ENCODE measurements at regions not wholly inside any gene's neighbourhood (a gene's known extent, or its start where the extent isn't known, plus 50 kb on each side); places are given as distances from the start of the nearest gene placed in this dataset.

- no peak for DNase-seq (ENCODE audit: low spot score)
- intact Hi-C loops (cut with micrococcal nuclease; ENCODE audit: unreplicated experiment) = no loop called here
- CTCF ChIA-PET = no interaction called here
These were observed 258.3 kb downstream of the SNX13 start for GRCh38 chr7:17681965-17682364.

DNA sequence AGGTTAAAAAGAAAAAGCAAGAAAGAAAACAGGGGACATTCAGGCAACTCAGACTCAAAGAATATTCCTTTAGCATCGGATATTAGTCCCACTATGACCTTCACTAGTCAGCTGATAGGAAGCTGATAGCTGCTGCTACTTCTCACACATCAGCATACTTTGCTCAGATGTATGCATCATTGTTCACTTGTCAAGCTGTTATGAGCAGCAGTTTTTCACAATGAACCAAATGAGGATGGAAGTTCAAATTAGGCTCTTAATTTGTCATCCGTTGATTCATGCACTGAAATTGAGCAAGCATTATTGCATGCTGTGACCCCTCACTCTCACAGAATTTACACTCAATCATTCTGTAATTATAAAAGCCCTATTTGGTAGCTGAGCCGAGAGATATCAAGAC lies 257.7 kb downstream of the SNX13 start:
- Histone ChIP-seq H3K27me3 (replicated peaks; ENCODE audit: insufficient read depth, low read depth, low read length, poor library complexity) (no peaks in the 10 kb centered on the region), H3K27ac (ENCODE audit: low read depth, low read length, poor library complexity, severe bottlenecking) (no peak overlapping the region), H3K4me1 (ENCODE audit: insufficient read depth, low read length, poor library complexity, severe bottlenecking) (no peaks in the 10 kb centered on the region), H3K36me3 (ENCODE audit: insufficient read depth, low read length, poor library complexity, severe bottlenecking) (no peaks in the 10 kb centered on the region), H3K9me3 (ENCODE audit: low read depth, low read length, poor library complexity, severe bottlenecking) (no peaks in the 10 kb centered on the region), H3K4me3 (ENCODE audit: low read depth, low read length, poor library complexity, severe bottlenecking) (no peak overlapping the region)
- DNase-seq (ENCODE audit: low spot score) = no peak
- POLR2A ChIA-PET (ENCODE audit: low non-redundant PET) = no interaction called here
- intact Hi-C loops (cut with micrococcal nuclease; ENCODE audit: unreplicated experiment) = no loop called here
- CTCF ChIA-PET = no interaction called here
- no peak for TF ChIP-seq EZH2 (IDR thresholded peaks at IDR 0.05; ENCODE audit: borderline replicate concordance, low read depth, low read length, poor library complexity, severe bottlenecking)
- TF ChIP-seq, protein P1, sequence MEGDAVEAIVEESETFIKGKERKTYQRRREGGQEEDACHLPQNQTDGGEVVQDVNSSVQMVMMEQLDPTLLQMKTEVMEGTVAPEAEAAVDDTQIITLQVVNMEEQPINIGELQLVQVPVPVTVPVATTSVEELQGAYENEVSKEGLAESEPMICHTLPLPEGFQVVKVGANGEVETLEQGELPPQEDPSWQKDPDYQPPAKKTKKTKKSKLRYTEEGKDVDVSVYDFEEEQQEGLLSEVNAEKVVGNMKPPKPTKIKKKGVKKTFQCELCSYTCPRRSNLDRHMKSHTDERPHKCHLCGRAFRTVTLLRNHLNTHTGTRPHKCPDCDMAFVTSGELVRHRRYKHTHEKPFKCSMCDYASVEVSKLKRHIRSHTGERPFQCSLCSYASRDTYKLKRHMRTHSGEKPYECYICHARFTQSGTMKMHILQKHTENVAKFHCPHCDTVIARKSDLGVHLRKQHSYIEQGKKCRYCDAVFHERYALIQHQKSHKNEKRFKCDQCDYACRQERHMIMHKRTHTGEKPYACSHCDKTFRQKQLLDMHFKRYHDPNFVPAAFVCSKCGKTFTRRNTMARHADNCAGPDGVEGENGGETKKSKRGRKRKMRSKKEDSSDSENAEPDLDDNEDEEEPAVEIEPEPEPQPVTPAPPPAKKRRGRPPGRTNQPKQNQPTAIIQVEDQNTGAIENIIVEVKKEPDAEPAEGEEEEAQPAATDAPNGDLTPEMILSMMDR (conservative IDR thresholded peaks at IDR 0.05; ENCODE audit: low read depth, low read length) = no peak
- BruUV-seq (replicated peaks) = no TSS peak

More at GRCh38 chr7:17681965-17682364, 258.3 kb downstream of the SNX13 start:
- no peak overlapping the region for H3K27ac ChIP-seq (ENCODE audit: low read depth, low read length, poor library complexity, severe bottlenecking)
- no peaks in the 10 kb centered on the region for H3K9me3 ChIP-seq (ENCODE audit: low read depth, low read length, poor library complexity, severe bottlenecking)
- H3K27me3 ChIP-seq (replicated peaks; ENCODE audit: insufficient read depth, low read depth, low read length, poor library complexity) = no peaks in the 10 kb centered on the region
- H3K4me1 ChIP-seq (ENCODE audit: insufficient read depth, low read length, poor library complexity, severe bottlenecking) = no peaks in the 10 kb centered on the region
- no TSS peak for BruUV-seq (replicated peaks)
- POLR2A ChIA-PET (ENCODE audit: low non-redundant PET) = no interaction called here
- H3K4me3 ChIP-seq (ENCODE audit: low read depth, low read length, poor library complexity, severe bottlenecking) = no peak overlapping the region
- H3K36me3 ChIP-seq (ENCODE audit: insufficient read depth, low read length, poor library complexity, severe bottlenecking) = no peaks in the 10 kb centered on the region
- TF ChIP-seq, protein P1 (conservative IDR thresholded peaks at IDR 0.05; ENCODE audit: low read depth, low read length) = no peak
- no peak for TF ChIP-seq EZH2 (IDR thresholded peaks at IDR 0.05; ENCODE audit: borderline replicate concordance, low read depth, low read length, poor library complexity, severe bottlenecking)

DNA sequence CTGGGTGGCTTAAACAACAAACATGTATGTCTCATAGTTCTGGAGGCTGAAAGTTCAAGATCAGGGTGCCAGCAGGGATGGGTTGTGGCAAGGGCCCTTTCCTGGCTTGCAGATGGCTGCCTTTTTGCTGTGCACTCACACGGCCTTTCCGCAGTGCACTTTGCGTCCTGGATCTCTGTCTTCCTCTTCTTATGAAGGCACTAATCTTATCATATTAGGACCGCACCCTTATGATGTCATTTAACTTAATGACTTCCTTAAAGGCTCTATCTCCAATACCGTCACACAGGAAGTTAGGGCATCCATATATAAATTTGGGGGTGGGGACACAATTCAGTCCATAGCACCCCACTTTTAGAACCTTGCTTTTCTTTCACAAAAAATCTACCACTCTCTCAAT lies 255.2 kb downstream of the SNX13 start:
- no peaks in the 10 kb centered on the region for H3K27me3 ChIP-seq (replicated peaks; ENCODE audit: insufficient read depth, low read depth, low read length, poor library complexity)
- TF ChIP-seq EZH2 (IDR thresholded peaks at IDR 0.05; ENCODE audit: borderline replicate concordance, low read depth, low read length, poor library complexity, severe bottlenecking) = no peak
- TF ChIP-seq, protein P1 (conservative IDR thresholded peaks at IDR 0.05; ENCODE audit: low read depth, low read length) = no peak
- H3K4me1 ChIP-seq (ENCODE audit: insufficient read depth, low read length, poor library complexity, severe bottlenecking) = no peaks in the 10 kb centered on the region
- POLR2A ChIA-PET (ENCODE audit: low non-redundant PET) = no interaction called here
- CTCF ChIA-PET = no interaction called here
- no peaks in the 10 kb centered on the region for H3K36me3 ChIP-seq (ENCODE audit: insufficient read depth, low read length, poor library complexity, severe bottlenecking)
- no peaks in the 10 kb centered on the region for H3K9me3 ChIP-seq (ENCODE audit: low read depth, low read length, poor library complexity, severe bottlenecking)
- no peak overlapping the region for H3K27ac ChIP-seq (ENCODE audit: low read depth, low read length, poor library complexity, severe bottlenecking)
- DNase-seq (ENCODE audit: low spot score) = no peak
- no TSS peak for BruUV-seq (replicated peaks)
- intact Hi-C loops (cut with micrococcal nuclease; ENCODE audit: unreplicated experiment) = no loop called here
- H3K4me3 ChIP-seq (ENCODE audit: low read depth, low read length, poor library complexity, severe bottlenecking) = no peak overlapping the region
